Adrenal gland (tissue), 9 donors: ENCODE measurements at regions not wholly inside any gene's neighbourhood (a gene's known extent, or its start where the extent isn't known, plus 50 kb on each side); places are given as distances from the start of the nearest gene placed in this dataset.

ENCODE experiments used
- DNase-seq, 7 donors: peaks; one replicate each; pipeline ENCODE4 v3.0.0-alpha.2; 2019 to 2020
- H3K27ac ChIP-seq, 5 donors: fragments of 200-600 bp; sonication (generic) in 4 of 5; 1 replicate in 3 of 5; 2 replicates in 2 of 5; pipeline versions ENCODE4 v1.5.1 to v1.8.0; 2016 to 2020; ENCODE audit warnings: mild to moderate bottlenecking in 1 of 5
- H3K27me3 ChIP-seq: fragments of 200-600 bp; 2 replicates; pipeline ENCODE4 v1.8.0; 2021
- H3K36me3 ChIP-seq, 2 donors: fragments of 200-600 bp; replicated peaks in 1 of 2; 1 replicate in 1 of 2; 2 replicates in 1 of 2; pipeline versions ENCODE4 v1.5.1 to v1.8.0; 2018 to 2022
- H3K4me1 ChIP-seq, 2 donors: fragments of 200-600 bp; replicated peaks in 1 of 2; 1 replicate in 1 of 2; 2 replicates in 1 of 2; pipeline versions ENCODE4 v1.5.1 to v1.8.0; 2018 to 2021
- H3K4me3 ChIP-seq, 4 donors: fragments of 200-600 bp; sonication (generic) in 3 of 4; one replicate each; pipeline ENCODE4 v1.5.1; 2016 to 2018
- H3K9me3 ChIP-seq, 3 donors: fragments of 200-600 bp; sonication (generic) in 1 of 3; replicated peaks in 1 of 3; 1 replicate in 2 of 3; 2 replicates in 1 of 3; pipeline versions ENCODE4 v1.5.1 to v1.8.0; 2016 to 2021
- POLR2A ChIP-seq, 2 donors: fragments of 450-650 bp; IDR thresholded peaks; one replicate each; pipeline ENCODE4 v1.6.1; 2017; ENCODE audit warnings: antibody characterized with exemption in 2 of 2, mild to moderate bottlenecking in 2 of 2, moderate library complexity in 1 of 2
- WGBS, 4 donors: extraction: QIAGEN DNeasy Blood & Tissue Kit in 2 of 4; methylation state at CpG; one replicate each; pipeline versions ENCODE4 v1.1.5 to v1.1.7; 2013 to 2017; 5-methylcytosine and 5-hydroxymethylcytosine counted together
- intact Hi-C, 2 donors: fragments of 100-400 bp; cut with DNase I; formaldehyde crosslinking; loops; one replicate each; pipeline versions ENCODE4 v1.14.1 to v1.15.0; 2022 to 2023
- TF ChIP-seq, protein P1 (sequence below), 6 experiments: fragments of 450-650 bp in 4 of 6; fragments of 200-600 bp in 2 of 6; sonication (generic) in 1 of 6; IDR thresholded peaks; 1 replicate in 5 of 6; 2 replicates in 1 of 6; pipeline versions ENCODE4 v1.5.1 to v1.8.0; 2016 to 2021; ENCODE audit warnings: antibody characterized with exemption in 6 of 6, mild to moderate bottlenecking in 2 of 6, moderate library complexity in 1 of 6
- donor health status: healthy with polysubstance abuse.
- donor health status: Bipolar disorder and iron deficiency.
- donor health status: DM: yes; HTN: yes; CAD: no.
- donor health status: DM: no; HTN: no; CAD: no.
- donor health status: DM: no; HTN: no; CAD: no.

DNA sequence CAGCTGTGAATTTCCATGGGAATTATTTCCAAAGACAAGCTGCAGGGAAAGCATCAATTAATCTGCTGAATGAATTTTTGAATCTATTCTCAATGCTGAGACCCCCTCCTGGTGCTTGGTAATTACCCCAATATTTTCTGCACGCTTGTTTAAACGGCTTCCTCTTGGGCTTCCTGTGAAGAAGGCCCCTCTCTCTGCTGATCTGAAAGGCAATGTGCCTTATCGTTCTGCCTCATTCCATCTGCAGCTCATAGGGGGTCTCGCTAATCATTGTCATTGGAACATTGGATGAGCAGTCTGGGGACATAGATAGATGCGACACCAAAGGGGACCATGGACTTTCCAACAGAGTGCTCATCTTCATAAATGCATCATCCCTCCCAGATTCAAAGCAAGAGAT is 851.6 kb downstream of the PDHA2 start:
- Histone ChIP-seq H3K9me3 (no peaks in the 10 kb centered on the region), H3K27me3 (no peaks in the 10 kb centered on the region), H3K4me1 (no peaks in the 10 kb centered on the region), H3K36me3 (no peaks in the 10 kb centered on the region), H3K4me3 (no peak overlapping the region), H3K27ac (no peak overlapping the region)
- DNase-seq: no peak
- TF ChIP-seq, protein P1, sequence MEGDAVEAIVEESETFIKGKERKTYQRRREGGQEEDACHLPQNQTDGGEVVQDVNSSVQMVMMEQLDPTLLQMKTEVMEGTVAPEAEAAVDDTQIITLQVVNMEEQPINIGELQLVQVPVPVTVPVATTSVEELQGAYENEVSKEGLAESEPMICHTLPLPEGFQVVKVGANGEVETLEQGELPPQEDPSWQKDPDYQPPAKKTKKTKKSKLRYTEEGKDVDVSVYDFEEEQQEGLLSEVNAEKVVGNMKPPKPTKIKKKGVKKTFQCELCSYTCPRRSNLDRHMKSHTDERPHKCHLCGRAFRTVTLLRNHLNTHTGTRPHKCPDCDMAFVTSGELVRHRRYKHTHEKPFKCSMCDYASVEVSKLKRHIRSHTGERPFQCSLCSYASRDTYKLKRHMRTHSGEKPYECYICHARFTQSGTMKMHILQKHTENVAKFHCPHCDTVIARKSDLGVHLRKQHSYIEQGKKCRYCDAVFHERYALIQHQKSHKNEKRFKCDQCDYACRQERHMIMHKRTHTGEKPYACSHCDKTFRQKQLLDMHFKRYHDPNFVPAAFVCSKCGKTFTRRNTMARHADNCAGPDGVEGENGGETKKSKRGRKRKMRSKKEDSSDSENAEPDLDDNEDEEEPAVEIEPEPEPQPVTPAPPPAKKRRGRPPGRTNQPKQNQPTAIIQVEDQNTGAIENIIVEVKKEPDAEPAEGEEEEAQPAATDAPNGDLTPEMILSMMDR (IDR thresholded peaks at IDR 0.05): no peak
- TF ChIP-seq POLR2A (IDR thresholded peaks at IDR 0.05): no peak
- intact Hi-C loops: no loop called here
- 81 to 92% (median 84%) methylated on average over 5 of the region's 5 CpGs for WGBS, 4 donors

DNA sequence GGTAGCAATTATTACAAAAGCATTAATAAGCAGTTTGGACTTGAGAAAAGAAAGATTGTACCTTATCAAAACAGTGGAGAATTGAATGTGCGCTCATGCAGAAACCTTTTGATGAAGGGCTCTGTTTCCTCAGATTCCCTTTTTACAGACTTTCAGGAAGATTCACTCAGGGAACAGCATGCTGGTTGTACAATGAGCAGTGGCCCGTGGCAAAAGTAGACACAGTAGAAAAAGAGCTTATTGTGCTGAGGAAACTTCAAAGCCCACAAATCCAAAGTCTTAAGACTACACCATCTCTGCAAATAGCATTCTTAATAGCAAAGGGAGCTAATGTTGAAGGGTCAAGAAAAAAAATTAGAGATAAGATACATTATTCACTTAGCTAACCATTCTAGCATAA is 858.9 kb downstream of the PDHA2 start:
- Histone ChIP-seq H3K27ac (no peak overlapping the region), H3K4me3 (no peak overlapping the region), H3K36me3 (no peaks in the 10 kb centered on the region), H3K9me3 (no peaks in the 10 kb centered on the region), H3K4me1 (no peaks in the 10 kb centered on the region), H3K27me3 (no peaks in the 10 kb centered on the region)
- 48 to 71% (median 66%) methylated on average over 2 of the region's 2 CpGs for WGBS, 4 donors
- intact Hi-C loops: no loop called here
- TF ChIP-seq, protein P1 (IDR thresholded peaks at IDR 0.05): no peak
- TF ChIP-seq POLR2A (IDR thresholded peaks at IDR 0.05): no peak
- DNase-seq: no peak

DNA sequence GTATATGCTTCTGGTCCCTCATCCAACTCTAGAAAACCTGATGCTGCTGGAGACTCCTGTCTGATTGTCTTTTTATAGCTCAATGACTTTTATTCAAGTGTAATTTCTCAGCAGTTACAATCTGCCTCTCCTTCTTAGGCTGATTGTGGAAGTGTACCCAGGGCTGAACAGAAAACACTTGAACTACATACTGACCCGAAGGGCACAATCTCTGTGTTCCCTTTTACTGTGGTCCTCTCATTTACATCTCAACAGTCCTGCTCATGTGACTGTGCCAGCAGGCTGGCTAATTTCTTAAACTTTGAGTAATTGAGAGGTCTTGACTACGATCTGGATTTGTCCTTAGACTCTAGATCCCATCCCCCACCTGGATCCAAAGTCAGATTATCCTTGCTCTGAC is 863.4 kb downstream of the PDHA2 start:
- H3K27ac ChIP-seq: no peak overlapping the region
- no peaks in the 10 kb centered on the region for H3K9me3 ChIP-seq
- 65 to 75% (median 73%) methylated on average over 2 of the region's 2 CpGs for WGBS, 4 donors
- no peaks in the 10 kb centered on the region for H3K36me3 ChIP-seq
- TF ChIP-seq, protein P1 (IDR thresholded peaks at IDR 0.05): no peak
- TF ChIP-seq POLR2A (IDR thresholded peaks at IDR 0.05): no peak
- intact Hi-C loops: no loop called here
- no peaks in the 10 kb centered on the region for H3K27me3 ChIP-seq
- H3K4me1 ChIP-seq: no peaks in the 10 kb centered on the region
- no peak overlapping the region for H3K4me3 ChIP-seq
- DNase-seq: no peak

DNA sequence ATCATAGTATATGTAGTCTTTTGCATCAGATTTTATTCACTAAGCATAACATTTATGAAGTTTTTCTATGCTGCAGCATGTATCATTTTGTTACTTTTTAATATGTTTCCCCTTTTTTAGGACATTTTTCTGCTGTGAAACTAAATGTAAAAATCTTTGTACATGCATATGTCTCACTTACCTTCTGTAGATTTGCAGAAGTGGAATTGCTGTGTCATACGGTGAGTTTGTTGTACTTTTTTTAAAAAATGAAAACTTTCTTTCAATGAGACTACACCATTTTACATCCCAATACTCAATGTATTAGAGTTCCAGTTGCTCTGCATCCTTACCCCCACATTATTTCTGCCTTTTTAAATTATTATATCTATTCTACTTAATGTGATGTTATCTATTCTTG is 868.9 kb downstream of the PDHA2 start:
- no peaks in the 10 kb centered on the region for H3K36me3 ChIP-seq
- no peak overlapping the region for H3K27ac ChIP-seq
- H3K9me3 ChIP-seq: no peaks in the 10 kb centered on the region
- H3K27me3 ChIP-seq: no peaks in the 10 kb centered on the region
- TF ChIP-seq POLR2A (IDR thresholded peaks at IDR 0.05): no peak
- TF ChIP-seq, protein P1 (IDR thresholded peaks at IDR 0.05): no peak
- intact Hi-C loops: no loop called here
- H3K4me1 ChIP-seq: no peaks in the 10 kb centered on the region
- WGBS, 4 donors: 74 to 86% (median 80%) methylated on average over 1 of the region's 1 CpG
- no peak for DNase-seq
- H3K4me3 ChIP-seq: no peak overlapping the region
